Activated CD8-positive, alpha-beta T cell treated with anti-CD3 and anti-CD28 coated beads for 36 hours (primary cell): ENCODE measurements at regions not wholly inside any gene's neighbourhood (a gene's known extent, or its start where the extent isn't known, plus 50 kb on each side); places are given as distances from the start of the nearest gene placed in this dataset.

Source experiments
- ATAC-seq: fragments of 200-7000 bp; cut with Tn5 transposase; one replicate; pipeline ENCODE4 v1.10.0; 2021; ENCODE audit warnings: mild to moderate bottlenecking, moderate library complexity
- CTCF ChIA-PET: fragments of 350-600 bp; sonication (Branson Sonifier 250); formaldehyde crosslinking; loops from one replicate; lab custom pipeline; 2021; ENCODE audit warnings: antibody characterized with exemption; lab: Charles Lee
- POLR2A ChIA-PET: fragments of 350-600 bp; sonication (Branson Sonifier 250); formaldehyde crosslinking; loops from one replicate; lab custom pipeline; 2021; ENCODE audit warnings: antibody characterized with exemption; lab: Charles Lee
- DNase-seq: peaks from one replicate; pipeline ENCODE4 v3.0.0-alpha.2; 2020
- H3K27ac Mint-ChIP-seq: one replicate; pipeline ENCODE4 v1.8.0; 2021; ENCODE audit warnings: mild to moderate bottlenecking, mixed read lengths
- H3K27me3 Mint-ChIP-seq: one replicate; pipeline ENCODE4 v1.8.0; 2021; ENCODE audit warnings: mixed read lengths
- H3K36me3 Mint-ChIP-seq: one replicate; pipeline ENCODE4 v1.8.0; 2021; ENCODE audit warnings: low read depth, mixed read lengths
- H3K4me1 Mint-ChIP-seq: one replicate; pipeline ENCODE4 v1.8.0; 2021; ENCODE audit warnings: low read depth, mixed read lengths
- H3K4me3 Mint-ChIP-seq: one replicate; pipeline ENCODE4 v1.8.0; 2021; ENCODE audit warnings: mild to moderate bottlenecking, moderate library complexity, mixed read lengths
- H3K9me3 Mint-ChIP-seq: one replicate; pipeline ENCODE4 v1.8.0; 2021; ENCODE audit warnings: mixed read lengths
- CTCF ChIP-seq: fragments of 200-600 bp; IDR thresholded peaks from one replicate; pipeline ENCODE4 v1.8.0; 2022; ENCODE audit warnings: antibody characterized with exemption, mild to moderate bottlenecking
- intact Hi-C: fragments of 100-400 bp; cut with micrococcal nuclease; formaldehyde crosslinking; loops from one replicate; pipeline ENCODE4 v1.10.0; 2022

- DNase-seq (no peak), ATAC-seq (no peak)
- H3K27ac Mint-ChIP-seq: no peak overlapping the region
- H3K4me3 Mint-ChIP-seq: no peak overlapping the region
- no peaks in the 10 kb centered on the region for H3K36me3 Mint-ChIP-seq
- no peaks in the 10 kb centered on the region for H3K27me3 Mint-ChIP-seq
- intact Hi-C loops: no loop called here
- TF ChIP-seq CTCF: no peak
- H3K9me3 Mint-ChIP-seq: peaks cover 11% of the 10 kb centered on the region
- H3K4me1 Mint-ChIP-seq: no peaks in the 10 kb centered on the region
- POLR2A ChIA-PET: no interaction called here
- CTCF ChIA-PET: no interaction called here
Measured at GRCh38 chr4:58061967-58062366, 951.8 kb upstream of the IGFBP7 start.

DNA sequence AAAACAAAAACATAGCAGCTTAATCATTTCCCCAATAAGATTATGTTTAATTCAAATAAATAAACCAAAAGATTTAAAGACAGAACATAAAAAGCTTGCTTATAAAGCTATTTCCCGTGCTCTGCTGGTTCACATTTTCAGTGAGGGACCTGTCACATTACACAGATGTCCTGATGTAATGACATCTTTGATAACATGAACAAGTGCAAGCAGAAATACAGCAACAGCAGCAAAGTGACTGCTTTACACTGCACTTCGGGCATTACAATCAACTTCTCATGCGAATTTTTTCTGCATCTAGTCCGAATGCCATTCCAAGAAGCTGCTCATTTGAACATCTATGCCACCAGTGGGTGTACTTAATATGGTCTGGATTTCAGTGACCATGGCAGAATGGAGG lies 940.3 kb upstream of the IGFBP7 start:
- no peaks in the 10 kb centered on the region for H3K36me3 Mint-ChIP-seq
- no peaks in the 10 kb centered on the region for H3K27me3 Mint-ChIP-seq
- H3K4me1 Mint-ChIP-seq: no peaks in the 10 kb centered on the region
- no peak overlapping the region for H3K4me3 Mint-ChIP-seq
- ATAC-seq: no peak
- CTCF ChIA-PET: no interaction called here
- POLR2A ChIA-PET: no interaction called here
- intact Hi-C loops: no loop called here
- peaks cover 2% of the 10 kb centered on the region for H3K9me3 Mint-ChIP-seq
- DNase-seq: no peak
- TF ChIP-seq CTCF: no peak
- H3K27ac Mint-ChIP-seq: no peak overlapping the region

DNA sequence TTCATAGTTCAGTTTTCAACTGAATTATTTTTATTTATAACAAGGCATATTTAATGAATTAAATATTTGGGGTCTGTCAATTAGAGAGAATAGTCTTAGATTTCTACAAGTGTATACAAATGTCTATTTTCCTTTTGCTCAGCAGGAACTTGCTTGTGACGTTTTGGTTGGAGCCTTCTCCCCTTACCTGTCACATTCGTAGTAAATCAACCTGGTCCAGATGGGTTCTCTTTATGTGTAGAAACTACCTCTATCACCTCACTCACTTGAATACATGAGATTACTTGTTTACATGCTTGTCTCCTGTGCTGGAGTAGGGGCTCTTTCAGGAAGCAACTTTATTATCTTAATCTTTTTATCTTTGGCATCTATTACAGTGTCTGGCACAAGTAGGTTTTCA lies 938.3 kb upstream of the IGFBP7 start:
- no peak overlapping the region for H3K27ac Mint-ChIP-seq
- H3K4me1 Mint-ChIP-seq: no peaks in the 10 kb centered on the region
- no peak overlapping the region for H3K4me3 Mint-ChIP-seq
- CTCF ChIA-PET: no interaction called here
- TF ChIP-seq CTCF: no peak
- H3K27me3 Mint-ChIP-seq: no peaks in the 10 kb centered on the region
- intact Hi-C loops: no loop called here
- DNase-seq (no peak), ATAC-seq (no peak)
- peaks cover 8% of the 10 kb centered on the region for H3K9me3 Mint-ChIP-seq
- POLR2A ChIA-PET: no interaction called here
- no peaks in the 10 kb centered on the region for H3K36me3 Mint-ChIP-seq

DNA sequence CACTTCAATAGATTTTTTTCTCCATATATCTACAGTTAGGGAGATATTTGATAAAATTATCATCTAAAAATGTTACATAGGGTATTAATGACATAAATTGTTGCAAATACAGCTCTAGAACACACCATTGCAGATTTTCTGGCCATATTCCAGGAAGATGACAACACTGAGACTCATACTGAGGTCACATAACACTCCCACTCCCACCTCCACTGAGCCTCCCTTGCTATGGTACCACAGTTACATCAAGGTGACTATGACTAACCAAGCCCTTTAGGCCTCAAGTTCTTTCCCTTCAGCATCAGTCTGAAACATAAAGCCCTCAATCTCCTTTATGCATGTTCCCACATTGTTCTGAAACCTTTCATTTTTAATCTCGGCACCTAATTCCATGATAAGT lies 932.0 kb upstream of the IGFBP7 start:
- DNase-seq (no peak), ATAC-seq (no peak)
- Mint-ChIP-seq H3K27ac (no peak overlapping the region), H3K9me3 (peaks cover 10% of the 10 kb centered on the region), H3K36me3 (no peaks in the 10 kb centered on the region), H3K4me1 (no peaks in the 10 kb centered on the region), H3K27me3 (no peaks in the 10 kb centered on the region), H3K4me3 (no peak overlapping the region)
- intact Hi-C loops: no loop called here
- POLR2A ChIA-PET: no interaction called here
- CTCF ChIA-PET: no interaction called here
- TF ChIP-seq CTCF: no peak

DNA sequence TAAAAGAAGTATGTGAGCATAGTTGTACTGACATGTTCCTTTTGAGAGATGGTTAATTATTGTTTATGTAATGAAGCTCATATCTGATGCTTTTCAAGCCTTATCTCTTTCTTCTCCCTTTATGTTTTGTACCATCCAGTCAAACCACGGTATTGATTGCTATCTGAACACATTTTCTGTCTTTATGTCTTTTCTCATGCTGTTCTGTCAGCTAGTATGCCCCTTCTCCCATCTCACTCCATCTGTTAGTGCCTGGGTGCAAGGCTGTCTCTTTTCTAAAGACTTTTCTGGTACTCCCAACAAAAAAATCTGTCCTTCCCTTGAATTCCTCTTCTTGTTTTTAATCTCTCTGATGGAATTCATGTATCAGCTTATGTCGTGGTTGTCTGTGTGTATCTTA lies 883.8 kb upstream of the IGFBP7 start:
- no peak for DNase-seq
- TF ChIP-seq CTCF: no peak
- no peak overlapping the region for H3K27ac Mint-ChIP-seq
- ChIA-PET CTCF (no interaction called here), POLR2A (no interaction called here)
- no peaks in the 10 kb centered on the region for H3K4me1 Mint-ChIP-seq
- H3K4me3 Mint-ChIP-seq: no peak overlapping the region
- no peaks in the 10 kb centered on the region for H3K36me3 Mint-ChIP-seq
- peaks cover 6% of the 10 kb centered on the region for H3K9me3 Mint-ChIP-seq
- intact Hi-C loops: no loop called here
- no peaks in the 10 kb centered on the region for H3K27me3 Mint-ChIP-seq
- no peak for ATAC-seq
